Heart left ventricle (tissue), 16 donors: ENCODE measurements at regions not wholly inside any gene's neighbourhood (a gene's known extent, or its start where the extent isn't known, plus 50 kb on each side); places are given as distances from the start of the nearest gene placed in this dataset.

Experiments used
- ATAC-seq, 4 donors: fragments of 200-7000 bp; cut with Tn5 transposase; one replicate each; pipeline ENCODE4 v1.9.1; 2020 to 2022; ENCODE audit warnings: moderate library complexity in 4 of 4, mild to moderate bottlenecking in 3 of 4, moderate number of reproducible peaks in 1 of 4
- DNase-seq, 5 donors: peaks; one replicate each; pipeline ENCODE4 v3.0.0-alpha.2; 2020
- H3K27ac ChIP-seq, 12 donors: fragments of 200-600 bp; sonication (generic) in 4 of 12; one replicate each; pipeline versions ENCODE4 v1.5.0 to v1.8.0; 2016 to 2022; ENCODE audit warnings: mild to moderate bottlenecking in 2 of 12
- H3K27me3 ChIP-seq, 9 donors: fragments of 200-600 bp; sonication (generic) in 2 of 9; one replicate each; pipeline versions ENCODE4 v1.5.1 to v1.8.0; 2016 to 2022; ENCODE audit warnings: mild to moderate bottlenecking in 3 of 9
- H3K36me3 ChIP-seq, 9 donors: fragments of 200-600 bp; sonication (generic) in 2 of 9; one replicate each; pipeline versions ENCODE4 v1.5.0 to v1.8.0; 2018 to 2022; ENCODE audit warnings: mild to moderate bottlenecking in 2 of 9
- H3K4me1 ChIP-seq, 12 donors: fragments of 200-600 bp; sonication (generic) in 4 of 12; one replicate each; pipeline versions ENCODE4 v1.5.0 to v1.8.0; 2016 to 2022; ENCODE audit warnings: mild to moderate bottlenecking in 3 of 12
- H3K4me3 ChIP-seq, 12 donors: fragments of 200-600 bp; sonication (generic) in 4 of 12; one replicate each; pipeline versions ENCODE4 v1.5.0 to v1.8.0; 2017 to 2022; ENCODE audit warnings: mild to moderate bottlenecking in 9 of 12, moderate library complexity in 4 of 12
- H3K9me3 ChIP-seq, 12 donors: fragments of 200-600 bp; sonication (generic) in 4 of 12; one replicate each; pipeline versions ENCODE4 v1.5.0 to v1.8.0; 2016 to 2022; ENCODE audit warnings: mild to moderate bottlenecking in 1 of 12
- CTCF ChIP-seq, 12 donors: fragments of 200-600 bp; sonication (generic) in 4 of 12; IDR thresholded peaks; one replicate each; pipeline versions ENCODE4 v1.5.0 to v1.8.0; 2018 to 2022; ENCODE audit warnings: antibody characterized with exemption in 12 of 12, mild to moderate bottlenecking in 5 of 12
- POLR2A ChIP-seq, 2 donors: fragments of 450-650 bp; IDR thresholded peaks; one replicate each; pipeline ENCODE4 v1.6.1; 2017; ENCODE audit warnings: antibody characterized with exemption in 2 of 2, mild to moderate bottlenecking in 2 of 2, moderate library complexity in 2 of 2
- WGBS, 4 donors: extraction: QIAGEN DNeasy Blood & Tissue Kit in 2 of 4; methylation state at CpG; one replicate each; pipeline versions ENCODE4 v1.1.5 to v1.1.7; 2013 to 2018; 5-methylcytosine and 5-hydroxymethylcytosine counted together
- intact Hi-C, 10 donors: fragments of 100-400 bp; cut with DNase I; formaldehyde crosslinking; loops; one replicate each; pipeline versions ENCODE4 v1.11.1 to v1.14.2; 2022
- donor health status: ischemic (EF 13 %, LVEDD 7.1; RV severe dilation, severe dysfunction).
- donor health status: healthy with polysubstance abuse.
- donor health status: DM: no; HTN: yes; CAD: no.
- donor health status: DM: no; HTN: no; CAD: no.
- donor health status: ischemic (EF 25% LVEDD 6.9; RV normal size, moderate dysfunction).
- donor health status: ischemic (EF 25% LVEDD 5.7; RV mildly dilated, moderate dysfunction).
- donor health status: healthy.
- donor health status: DM: yes; HTN: yes; CAD: no.
- donor health status: ischemic (EF 35%, LVEDD 5.7; RV mildly dilated, moderate dysfunction).
- donor health status: nonischemic (EF 11% LVEDD 7.7; RV severe dilation, severe dysfunction).
- donor health status: DM: yes; HTN: yes; CAD: no.
- donor health status: PGD.
- donor health status: ischemic (EF 29% LVEDD 5.4; RV normal size, mild dysfunction).
- donor health status: nonischemic (EF 23%, LVEDD 6.1; RV moderate dilation, normal function).

GRCh38 chr3:95965704-95966336, 848.6 kb upstream of the EPHA6 start:
- Histone ChIP-seq H3K27me3 (no peaks in the 10 kb centered on the region), H3K4me1 (no peaks in the 10 kb centered on the region), H3K27ac (no peak overlapping the region), H3K9me3 (no peaks in the 10 kb centered on the region), H3K36me3 (no peaks in the 10 kb centered on the region), H3K4me3 (no peak overlapping the region)
- ATAC-seq (no peak), DNase-seq (no peak)
- TF ChIP-seq CTCF (IDR thresholded peaks at IDR 0.05) (no peak), POLR2A (IDR thresholded peaks at IDR 0.05) (no peak)
- intact Hi-C loops = no loop called here
- WGBS, 4 donors = 74 to 79% (median 78%) methylated on average over 2 of the region's 2 CpGs

- no peaks in the 10 kb centered on the region for H3K9me3 ChIP-seq
- TF ChIP-seq CTCF (IDR thresholded peaks at IDR 0.05) (no peak), POLR2A (IDR thresholded peaks at IDR 0.05) (no peak)
- intact Hi-C loops = no loop called here
- H3K36me3 ChIP-seq = no peaks in the 10 kb centered on the region
- no peak overlapping the region for H3K4me3 ChIP-seq
- 77 to 88% (median 81%) methylated on average over 2 of the region's 2 CpGs for WGBS, 4 donors
- H3K27ac ChIP-seq = no peak overlapping the region
- ATAC-seq = peak in 3 of 4 donors; percentile 32 to 69 (median 51)
- no peaks in the 10 kb centered on the region for H3K27me3 ChIP-seq
- H3K4me1 ChIP-seq = no peaks in the 10 kb centered on the region
- no peak for DNase-seq
These were observed 842.8 kb upstream of the EPHA6 start for GRCh38 chr3:95971573-95971972.

- DNase-seq = no peak
- peaks cover 0 to 6% (median 0%) of the 10 kb centered on the region in 12 donors for H3K9me3 ChIP-seq
- no peaks in the 10 kb centered on the region for H3K27me3 ChIP-seq
- no peak overlapping the region for H3K27ac ChIP-seq
- no peaks in the 10 kb centered on the region for H3K36me3 ChIP-seq
- WGBS, 4 donors = 78 to 83% (median 79%) methylated on average over 4 of the region's 4 CpGs
- intact Hi-C loops = no loop called here
- ATAC-seq = no peak
- no peak overlapping the region for H3K4me3 ChIP-seq
- TF ChIP-seq POLR2A (IDR thresholded peaks at IDR 0.05) (no peak), CTCF (IDR thresholded peaks at IDR 0.05) (no peak)
- no peaks in the 10 kb centered on the region for H3K4me1 ChIP-seq
These were observed 820.1 kb upstream of the EPHA6 start for GRCh38 chr3:95994338-95994737.

- H3K9me3 ChIP-seq = peaks cover 0 to 11% (median 0%) of the 10 kb centered on the region in 12 donors
- H3K4me1 ChIP-seq = no peaks in the 10 kb centered on the region
- intact Hi-C loops = no loop called here
- no peaks in the 10 kb centered on the region for H3K27me3 ChIP-seq
- no peaks in the 10 kb centered on the region for H3K36me3 ChIP-seq
- TF ChIP-seq POLR2A (IDR thresholded peaks at IDR 0.05) (no peak), CTCF (IDR thresholded peaks at IDR 0.05) (no peak)
- WGBS, 4 donors = 35 to 68% (median 52%) methylated on average over 4 of the region's 4 CpGs
- H3K4me3 ChIP-seq = no peak overlapping the region
- no peak overlapping the region for H3K27ac ChIP-seq
- ATAC-seq (no peak), DNase-seq (peak in 1 of 5 donors; percentile 5)
These were observed 813.4 kb upstream of the EPHA6 start for GRCh38 chr3:96000966-96001365.
